ENCODE measurements at regions not wholly inside any gene's neighbourhood (a gene's known extent, or its start where the extent isn't known, plus 50 kb on each side); places are given as distances from the start of the nearest gene placed in this dataset.

DNA sequence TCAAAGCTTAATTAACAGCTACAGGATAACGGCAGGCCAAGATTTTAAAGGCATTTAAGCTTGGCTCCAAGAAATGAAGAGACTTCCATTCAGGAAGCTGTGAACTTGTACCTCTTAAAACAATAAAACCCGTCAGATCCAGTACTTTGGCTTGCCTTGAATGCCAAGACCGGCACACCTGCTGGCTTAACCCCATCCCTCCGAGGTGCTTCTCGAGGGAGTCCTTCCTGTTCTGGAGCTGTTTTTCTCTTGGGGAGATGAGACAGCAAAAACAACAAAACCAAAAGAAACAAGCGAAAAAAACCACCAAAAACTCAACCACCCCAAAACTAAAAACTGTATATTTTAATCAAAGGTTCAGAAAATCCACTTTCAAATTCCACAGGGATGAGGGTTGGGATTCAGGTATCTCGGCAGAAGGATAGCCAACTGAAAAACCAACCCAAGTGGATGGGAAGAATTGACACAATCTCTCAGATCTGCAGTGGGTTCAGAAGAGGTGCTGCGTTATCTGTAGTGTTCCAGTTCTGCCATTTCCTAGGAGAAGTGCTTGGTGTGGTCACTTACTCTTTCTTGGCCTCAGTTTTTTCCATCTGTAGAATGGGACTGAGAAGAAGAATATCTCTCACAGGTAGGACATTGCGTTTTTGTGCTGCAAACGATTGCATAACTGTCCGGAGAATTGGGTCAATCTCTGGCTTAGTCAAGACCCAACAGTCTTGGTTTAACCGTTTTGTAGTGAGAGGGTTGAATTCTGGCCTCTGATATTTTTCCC, 420.1 kb downstream of the VRK1 start:
- no peak overlapping the region for H3K4me3 Mint-ChIP-seq
- peaks cover 2% of the 10 kb centered on the region for H3K36me3 Mint-ChIP-seq (ENCODE audit: low read depth)
- peaks cover 14% of the 10 kb centered on the region for H3K4me1 Mint-ChIP-seq (ENCODE audit: low read depth)
- no peak overlapping the region for H3K27ac Mint-ChIP-seq
- H3K27me3 Mint-ChIP-seq (ENCODE audit: low read depth): peaks cover 52% of the 10 kb centered on the region
- no peaks in the 10 kb centered on the region for H3K9me3 Mint-ChIP-seq

DNA sequence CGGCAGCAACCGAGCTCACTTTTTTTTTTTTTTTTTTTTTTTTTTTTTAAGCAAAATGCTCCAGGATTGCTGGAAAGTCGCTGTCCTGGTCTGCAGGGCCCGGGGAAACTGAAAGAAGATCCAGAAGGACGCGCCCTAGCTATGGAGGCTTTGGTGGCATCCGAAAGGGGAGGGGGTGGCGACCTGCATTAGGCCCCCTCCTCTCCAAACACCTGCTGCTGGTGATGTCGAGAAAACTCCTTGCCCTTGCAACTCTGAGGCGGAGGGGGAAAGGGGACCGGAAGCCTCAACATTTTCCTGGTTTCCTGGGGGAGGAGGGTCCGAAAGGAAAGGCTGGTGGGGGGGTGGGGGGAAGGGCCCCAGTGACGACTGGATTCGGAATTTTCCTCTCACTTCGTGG, 421.1 kb downstream of the VRK1 start:
- H3K27ac Mint-ChIP-seq: no peak overlapping the region
- peaks cover 14% of the 10 kb centered on the region for H3K4me1 Mint-ChIP-seq (ENCODE audit: low read depth)
- H3K9me3 Mint-ChIP-seq: no peaks in the 10 kb centered on the region
- peaks cover 2% of the 10 kb centered on the region for H3K36me3 Mint-ChIP-seq (ENCODE audit: low read depth)
- peak overlapping the region; percentile 80 for H3K4me3 Mint-ChIP-seq
- peaks cover 60% of the 10 kb centered on the region for H3K27me3 Mint-ChIP-seq (ENCODE audit: low read depth)

DNA sequence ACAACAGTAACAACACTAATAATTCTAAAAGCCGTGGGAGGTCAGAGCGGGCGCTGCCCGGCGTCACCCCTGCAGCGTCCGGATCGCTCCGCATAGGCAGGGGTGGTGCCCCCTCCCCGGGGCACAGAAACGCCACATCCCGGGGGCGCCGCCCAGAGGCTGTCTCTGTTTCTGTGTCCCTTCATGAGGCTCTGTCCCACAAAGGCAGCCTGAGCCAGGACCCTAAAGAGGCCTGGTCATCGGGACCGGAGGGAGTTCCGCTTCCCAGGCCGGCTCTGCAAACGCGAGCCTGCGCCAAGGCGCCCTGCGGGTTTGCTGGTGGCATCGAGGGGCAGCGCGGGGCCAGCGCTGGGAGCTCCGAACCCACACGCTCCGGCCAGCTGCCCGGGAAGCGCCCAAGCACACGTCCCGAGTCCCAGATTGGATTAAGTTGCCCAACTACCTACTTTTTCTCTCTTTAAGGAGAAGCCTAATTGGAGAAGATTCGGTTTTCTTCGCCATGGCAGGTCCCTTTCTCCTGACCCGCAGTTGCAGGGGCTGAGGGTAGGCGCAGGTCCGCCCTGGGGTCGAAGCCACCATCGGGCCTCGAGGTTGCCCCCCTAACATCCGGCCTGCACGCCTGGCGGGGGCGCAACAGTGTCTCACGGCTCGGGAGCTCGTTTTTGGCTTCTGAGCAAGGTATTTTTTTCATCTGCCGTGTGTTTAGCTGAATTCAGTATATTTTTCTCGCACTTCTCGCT, 421.7 kb downstream of the VRK1 start:
- Mint-ChIP-seq H3K4me3 (peak overlapping the region; percentile 80), H3K4me1 (ENCODE audit: low read depth) (peaks cover 14% of the 10 kb centered on the region), H3K27ac (no peak overlapping the region), H3K9me3 (no peaks in the 10 kb centered on the region), H3K36me3 (ENCODE audit: low read depth) (peaks cover 2% of the 10 kb centered on the region), H3K27me3 (ENCODE audit: low read depth) (peaks cover 64% of the 10 kb centered on the region)

- Mint-ChIP-seq H3K4me3 (peak overlapping the region; percentile 80), H3K36me3 (ENCODE audit: low read depth) (peaks cover 2% of the 10 kb centered on the region), H3K27me3 (ENCODE audit: low read depth) (peaks cover 63% of the 10 kb centered on the region), H3K9me3 (no peaks in the 10 kb centered on the region), H3K27ac (no peak overlapping the region), H3K4me1 (ENCODE audit: low read depth) (peaks cover 14% of the 10 kb centered on the region)
These were observed 422.3 kb downstream of the VRK1 start for GRCh38 chr14:97219431-97220017.

- no peak overlapping the region for H3K4me3 Mint-ChIP-seq
- H3K4me1 Mint-ChIP-seq (ENCODE audit: low read depth): peaks cover 14% of the 10 kb centered on the region
- H3K27ac Mint-ChIP-seq: no peak overlapping the region
- no peaks in the 10 kb centered on the region for H3K9me3 Mint-ChIP-seq
- H3K27me3 Mint-ChIP-seq (ENCODE audit: low read depth): peaks cover 58% of the 10 kb centered on the region
- peaks cover 2% of the 10 kb centered on the region for H3K36me3 Mint-ChIP-seq (ENCODE audit: low read depth)
These were observed 424.5 kb downstream of the VRK1 start for GRCh38 chr14:97221572-97222285.

DNA sequence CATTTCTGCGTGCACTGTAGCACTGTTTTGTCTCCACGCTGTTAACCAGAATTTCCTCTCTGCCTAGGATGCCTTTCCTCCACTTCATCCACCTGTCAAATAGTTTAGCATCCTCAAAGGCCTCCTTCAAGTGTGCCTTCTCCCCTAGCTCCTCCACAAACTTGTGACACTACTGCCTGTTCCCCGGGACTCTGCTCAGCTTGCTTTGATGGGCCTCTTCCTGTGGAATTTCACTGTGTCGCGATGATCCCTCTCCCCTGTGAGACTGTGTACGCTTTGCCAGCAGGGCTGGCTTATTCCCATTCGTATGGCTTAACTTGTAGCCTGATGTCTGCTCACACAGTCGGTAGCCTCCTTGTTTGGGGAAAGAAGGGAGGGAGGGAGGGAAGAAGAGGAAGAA, 426.8 kb downstream of the VRK1 start:
- Mint-ChIP-seq H3K4me1 (ENCODE audit: low read depth) (peaks cover 9% of the 10 kb centered on the region), H3K27me3 (ENCODE audit: low read depth) (peaks cover 40% of the 10 kb centered on the region), H3K9me3 (no peaks in the 10 kb centered on the region), H3K27ac (no peak overlapping the region), H3K4me3 (no peak overlapping the region), H3K36me3 (ENCODE audit: low read depth) (peaks cover 2% of the 10 kb centered on the region)

DNA sequence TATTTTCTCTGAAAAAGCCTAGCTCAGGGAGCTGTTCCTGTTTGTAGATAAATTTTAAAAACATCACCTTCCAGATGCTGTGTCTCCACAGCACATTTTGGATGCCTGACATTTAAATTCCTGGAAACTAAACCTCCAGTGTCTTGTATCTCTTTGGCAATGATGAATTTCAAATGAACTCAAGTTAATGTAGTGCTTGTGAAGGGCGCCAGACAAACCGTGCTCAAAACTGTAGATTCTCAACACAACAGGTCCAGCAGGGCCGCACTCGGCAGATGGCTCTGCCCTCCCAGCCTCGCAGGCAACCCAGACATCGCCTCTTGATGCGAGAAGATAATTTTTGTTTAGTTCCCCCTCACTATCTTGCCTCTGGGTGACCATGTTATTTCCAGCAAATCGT, 432.9 kb downstream of the VRK1 start:
- Mint-ChIP-seq H3K9me3 (no peaks in the 10 kb centered on the region), H3K36me3 (ENCODE audit: low read depth) (no peaks in the 10 kb centered on the region), H3K4me3 (no peak overlapping the region), H3K4me1 (ENCODE audit: low read depth) (no peaks in the 10 kb centered on the region), H3K27ac (no peak overlapping the region), H3K27me3 (ENCODE audit: low read depth) (peaks cover 11% of the 10 kb centered on the region)

DNA sequence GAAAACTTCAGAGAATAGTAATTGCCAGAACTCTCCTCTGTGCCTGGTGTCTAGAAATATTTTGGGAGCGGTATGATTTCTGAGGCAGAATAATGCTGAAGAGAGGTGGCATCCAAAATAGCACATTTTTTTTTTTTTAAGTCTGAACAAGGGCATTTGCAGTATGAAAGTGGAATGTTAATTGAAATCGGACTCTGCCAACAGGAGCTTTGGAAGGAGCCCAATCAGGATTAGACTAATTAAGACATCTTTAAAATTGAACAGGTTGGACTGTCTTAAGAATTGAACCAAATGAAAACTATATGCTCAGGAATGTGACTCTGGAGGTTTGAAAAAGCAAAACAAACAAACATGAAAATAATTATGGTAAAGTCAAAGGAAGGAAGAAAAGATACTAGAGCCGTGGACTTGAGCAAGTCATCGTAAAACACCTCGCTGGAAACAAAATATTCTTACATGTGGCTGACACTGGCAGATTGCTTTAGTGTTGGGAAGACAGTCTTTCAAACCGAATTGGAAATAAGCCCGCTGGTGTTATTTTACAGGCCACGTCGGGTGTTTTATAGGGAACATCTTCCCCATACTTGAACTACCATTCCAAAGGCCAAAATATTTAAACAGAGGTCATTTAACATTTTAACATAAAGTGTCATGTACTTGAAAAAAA, 436.3 kb downstream of the VRK1 start:
- no peaks in the 10 kb centered on the region for H3K36me3 Mint-ChIP-seq (ENCODE audit: low read depth)
- H3K4me3 Mint-ChIP-seq: no peak overlapping the region
- peaks cover 16% of the 10 kb centered on the region for H3K27me3 Mint-ChIP-seq (ENCODE audit: low read depth)
- H3K27ac Mint-ChIP-seq: no peak overlapping the region
- no peaks in the 10 kb centered on the region for H3K9me3 Mint-ChIP-seq
- no peaks in the 10 kb centered on the region for H3K4me1 Mint-ChIP-seq (ENCODE audit: low read depth)

DNA sequence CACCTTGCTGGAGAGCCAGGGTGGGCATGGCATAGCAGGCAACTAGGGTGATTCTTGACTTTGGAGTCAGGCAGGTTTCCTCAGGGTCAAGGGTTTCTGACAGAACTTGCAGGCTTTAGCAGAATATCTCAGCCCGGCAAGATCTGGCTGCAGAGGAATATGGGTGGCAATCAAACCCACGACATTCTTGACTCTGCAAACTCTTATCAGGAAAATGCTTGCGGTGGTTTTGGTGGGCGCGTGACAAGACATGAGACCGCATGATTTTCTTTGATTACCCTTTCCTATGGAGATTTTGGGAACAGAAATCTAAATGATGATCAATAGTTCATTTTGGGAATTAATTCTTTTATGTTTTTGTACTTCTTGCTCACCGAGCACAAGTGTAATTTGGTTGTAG, 449.5 kb downstream of the VRK1 start:
- Mint-ChIP-seq H3K27me3 (ENCODE audit: low read depth) (peaks cover 33% of the 10 kb centered on the region), H3K9me3 (no peaks in the 10 kb centered on the region), H3K27ac (no peak overlapping the region), H3K36me3 (ENCODE audit: low read depth) (no peaks in the 10 kb centered on the region), H3K4me3 (no peak overlapping the region), H3K4me1 (ENCODE audit: low read depth) (peaks cover 6% of the 10 kb centered on the region)

- no peaks in the 10 kb centered on the region for H3K9me3 Mint-ChIP-seq
- no peaks in the 10 kb centered on the region for H3K36me3 Mint-ChIP-seq (ENCODE audit: low read depth)
- peaks cover 23% of the 10 kb centered on the region for H3K27me3 Mint-ChIP-seq (ENCODE audit: low read depth)
- H3K27ac Mint-ChIP-seq: no peak overlapping the region
- no peak overlapping the region for H3K4me3 Mint-ChIP-seq
- peaks cover 12% of the 10 kb centered on the region for H3K4me1 Mint-ChIP-seq (ENCODE audit: low read depth)
These were observed 451.8 kb downstream of the VRK1 start for GRCh38 chr14:97248973-97249372.

- Mint-ChIP-seq H3K9me3 (no peaks in the 10 kb centered on the region), H3K4me1 (ENCODE audit: low read depth) (peaks cover 14% of the 10 kb centered on the region), H3K27ac (no peak overlapping the region), H3K27me3 (ENCODE audit: low read depth) (peaks cover 19% of the 10 kb centered on the region), H3K36me3 (ENCODE audit: low read depth) (no peaks in the 10 kb centered on the region), H3K4me3 (no peak overlapping the region)
These were observed 453.7 kb downstream of the VRK1 start for GRCh38 chr14:97250931-97251330.

DNA sequence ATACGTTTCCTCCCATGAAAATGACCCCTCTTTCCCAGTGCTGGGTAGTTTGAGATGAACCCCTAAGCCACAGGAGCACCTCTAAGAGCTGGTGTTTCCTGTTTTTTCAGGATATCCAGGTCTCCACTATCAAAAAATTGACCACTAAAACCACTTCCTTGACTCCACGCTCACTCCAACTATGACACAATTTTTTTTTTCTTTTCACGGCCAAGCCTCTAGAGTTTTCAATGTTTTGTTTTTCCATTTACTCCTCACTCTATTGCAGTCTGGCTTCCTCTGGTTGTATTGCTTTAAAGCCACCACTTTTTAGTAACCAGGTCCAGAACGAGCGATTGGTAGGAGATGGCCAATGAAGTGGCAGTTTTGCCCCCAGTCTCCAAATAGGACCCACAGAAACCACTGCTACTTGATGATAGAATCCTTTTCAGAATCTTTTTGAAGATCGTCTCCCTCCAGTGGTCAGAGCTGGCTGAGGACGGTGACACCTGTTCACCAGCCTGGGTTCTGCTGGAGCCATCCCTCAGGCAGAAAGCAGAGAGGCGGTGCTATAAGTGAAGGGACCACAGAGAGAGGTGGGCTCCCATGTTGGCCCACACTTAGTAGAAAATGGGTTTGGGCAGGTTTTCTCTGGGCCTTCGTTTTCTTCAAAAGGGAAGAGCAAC, 454.4 kb downstream of the VRK1 start:
- Mint-ChIP-seq H3K9me3 (no peaks in the 10 kb centered on the region), H3K27me3 (ENCODE audit: low read depth) (peaks cover 19% of the 10 kb centered on the region), H3K27ac (no peak overlapping the region), H3K4me3 (no peak overlapping the region), H3K36me3 (ENCODE audit: low read depth) (no peaks in the 10 kb centered on the region), H3K4me1 (ENCODE audit: low read depth) (peaks cover 14% of the 10 kb centered on the region)

- Mint-ChIP-seq H3K9me3 (no peaks in the 10 kb centered on the region), H3K27ac (no peak overlapping the region), H3K4me3 (no peak overlapping the region), H3K36me3 (ENCODE audit: low read depth) (no peaks in the 10 kb centered on the region), H3K27me3 (ENCODE audit: low read depth) (peaks cover 4% of the 10 kb centered on the region), H3K4me1 (ENCODE audit: low read depth) (peaks cover 14% of the 10 kb centered on the region)
These were observed 456.6 kb downstream of the VRK1 start for GRCh38 chr14:97253756-97254155.

GRCh38 chr14:97262336-97262735, 465.2 kb downstream of the VRK1 start:
- H3K9me3 Mint-ChIP-seq: peaks cover 3% of the 10 kb centered on the region
- H3K27ac Mint-ChIP-seq: no peak overlapping the region
- H3K27me3 Mint-ChIP-seq (ENCODE audit: low read depth): no peaks in the 10 kb centered on the region
- no peaks in the 10 kb centered on the region for H3K4me1 Mint-ChIP-seq (ENCODE audit: low read depth)
- H3K4me3 Mint-ChIP-seq: no peak overlapping the region
- no peaks in the 10 kb centered on the region for H3K36me3 Mint-ChIP-seq (ENCODE audit: low read depth)

Data from T-helper 1 cell treated with Interleukin-12 subunit alpha and Interleukin-12 subunit beta and Interleukin-4 antibody, amounts not matched to agents 30 μg/mL and 1 μg/mL, for 36 hours (primary cell).